Parathyroid adenoma (tissue), 2 donors: ENCODE measurements at regions not wholly inside any gene's neighbourhood (a gene's known extent, or its start where the extent isn't known, plus 50 kb on each side); places are given as distances from the start of the nearest gene placed in this dataset.

Source experiments
- H2AFZ ChIP-seq: fragments of 300-600 bp; sonication (generic); one replicate; pipeline ENCODE4 v1.7.0; 2017; ENCODE audit warnings: antibody characterized with exemption, mild to moderate bottlenecking
- H3K27ac ChIP-seq: fragments of 300-600 bp; sonication (generic); one replicate; pipeline ENCODE4 v1.7.0; 2017
- H3K27me3 ChIP-seq: fragments of 300-600 bp; sonication (generic); one replicate; pipeline ENCODE4 v1.7.0; 2017; ENCODE audit warnings: low read length; ENCODE audit not compliant: control insufficient read depth, insufficient read depth
- H3K36me3 ChIP-seq: fragments of 300-600 bp; sonication (generic); one replicate; pipeline ENCODE4 v1.7.0; 2017; ENCODE audit warnings: low read length; ENCODE audit not compliant: control insufficient read depth, insufficient read depth
- H3K4me1 ChIP-seq: fragments of 300-600 bp; sonication (generic); one replicate; pipeline ENCODE4 v1.7.0; 2017; ENCODE audit warnings: control low read depth
- H3K4me2 ChIP-seq: fragments of 300-600 bp; sonication (generic); one replicate; pipeline ENCODE4 v1.7.0; 2017; ENCODE audit warnings: low read length
- H3K4me3 ChIP-seq: fragments of 300-600 bp; sonication (generic); one replicate; pipeline ENCODE4 v1.7.0; 2017; ENCODE audit warnings: low read depth, low read length
- H3K79me2 ChIP-seq: fragments of 300-600 bp; sonication (generic); one replicate; pipeline ENCODE4 v1.7.0; 2017; ENCODE audit warnings: control low read depth
- H3K9ac ChIP-seq: fragments of 300-600 bp; sonication (generic); one replicate; pipeline ENCODE4 v1.7.0; 2017; ENCODE audit warnings: mild to moderate bottlenecking
- H3K9me3 ChIP-seq: fragments of 300-600 bp; sonication (generic); one replicate; pipeline ENCODE4 v1.7.0; 2017; ENCODE audit warnings: low read length; ENCODE audit not compliant: control insufficient read depth
- TF ChIP-seq, protein P1 (sequence below): fragments of 300-600 bp; sonication (generic); IDR thresholded peaks from one replicate; pipeline ENCODE4 v1.7.0; 2017; ENCODE audit warnings: antibody characterized with exemption, mild to moderate bottlenecking
- donor health status: primary hyperparathyroidism.

DNA sequence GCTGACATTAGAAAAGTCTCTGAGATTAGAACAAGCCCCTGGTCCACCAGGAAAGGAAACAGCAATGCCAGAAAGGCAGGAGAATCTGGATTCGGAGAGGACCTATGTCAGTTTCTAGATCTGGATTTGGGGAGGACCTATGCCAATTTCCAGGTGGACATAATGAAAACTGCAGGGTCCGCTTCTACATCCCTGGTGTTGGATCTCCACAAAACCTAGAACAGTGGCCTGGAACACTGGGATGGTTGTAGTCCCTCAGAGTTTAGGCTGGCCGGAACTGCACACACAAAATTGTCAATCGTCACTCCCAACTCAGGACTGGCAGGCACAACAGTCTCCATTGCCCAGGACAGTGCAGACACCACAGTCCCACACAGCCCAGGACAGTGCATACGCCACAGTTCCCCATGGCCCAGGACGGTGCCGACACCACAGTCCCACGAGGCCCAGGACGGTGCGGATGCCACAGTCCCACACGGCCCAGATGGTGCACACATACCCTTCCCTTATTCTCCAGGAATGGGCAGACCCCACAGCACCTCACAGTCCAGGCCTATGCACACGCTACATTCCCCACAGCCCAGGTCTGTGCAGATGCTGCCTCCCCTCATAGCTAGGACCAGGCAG is 341.7 kb downstream of the UQCRFS1 start:
- no peak overlapping the region for H2AFZ ChIP-seq
- H3K9ac ChIP-seq, result no peak overlapping the region
- no peaks in the 10 kb centered on the region for H3K27me3 ChIP-seq
- H3K36me3 ChIP-seq, result no peaks in the 10 kb centered on the region
- no peak overlapping the region for H3K4me3 ChIP-seq
- no peaks in the 10 kb centered on the region for H3K4me1 ChIP-seq
- H3K9me3 ChIP-seq, result no peaks in the 10 kb centered on the region
- TF ChIP-seq, protein P1, sequence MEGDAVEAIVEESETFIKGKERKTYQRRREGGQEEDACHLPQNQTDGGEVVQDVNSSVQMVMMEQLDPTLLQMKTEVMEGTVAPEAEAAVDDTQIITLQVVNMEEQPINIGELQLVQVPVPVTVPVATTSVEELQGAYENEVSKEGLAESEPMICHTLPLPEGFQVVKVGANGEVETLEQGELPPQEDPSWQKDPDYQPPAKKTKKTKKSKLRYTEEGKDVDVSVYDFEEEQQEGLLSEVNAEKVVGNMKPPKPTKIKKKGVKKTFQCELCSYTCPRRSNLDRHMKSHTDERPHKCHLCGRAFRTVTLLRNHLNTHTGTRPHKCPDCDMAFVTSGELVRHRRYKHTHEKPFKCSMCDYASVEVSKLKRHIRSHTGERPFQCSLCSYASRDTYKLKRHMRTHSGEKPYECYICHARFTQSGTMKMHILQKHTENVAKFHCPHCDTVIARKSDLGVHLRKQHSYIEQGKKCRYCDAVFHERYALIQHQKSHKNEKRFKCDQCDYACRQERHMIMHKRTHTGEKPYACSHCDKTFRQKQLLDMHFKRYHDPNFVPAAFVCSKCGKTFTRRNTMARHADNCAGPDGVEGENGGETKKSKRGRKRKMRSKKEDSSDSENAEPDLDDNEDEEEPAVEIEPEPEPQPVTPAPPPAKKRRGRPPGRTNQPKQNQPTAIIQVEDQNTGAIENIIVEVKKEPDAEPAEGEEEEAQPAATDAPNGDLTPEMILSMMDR, result no peak
- H3K4me2 ChIP-seq, result no peak overlapping the region
- no peak overlapping the region for H3K27ac ChIP-seq
- H3K79me2 ChIP-seq, result no peaks in the 10 kb centered on the region

DNA sequence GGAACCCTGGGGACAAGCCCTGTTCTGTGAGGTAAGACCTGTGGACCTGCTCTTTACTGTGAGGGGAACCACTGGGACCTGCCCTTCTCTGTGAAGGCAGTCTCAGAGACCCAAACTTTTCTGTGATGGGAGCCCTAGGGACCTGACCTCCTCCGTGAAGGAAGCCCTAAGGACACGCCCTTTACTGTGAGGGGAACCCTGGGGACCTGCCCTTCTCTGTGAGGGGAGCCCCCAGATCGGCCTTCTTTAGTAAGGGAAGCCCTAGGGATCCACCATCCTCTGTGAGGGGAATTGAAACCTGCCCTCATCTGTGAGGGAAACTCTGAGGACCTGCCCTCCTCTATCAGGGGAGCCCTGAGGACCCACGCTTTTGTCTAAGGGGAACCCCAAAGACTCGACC is 343.5 kb downstream of the UQCRFS1 start:
- no peaks in the 10 kb centered on the region for H3K36me3 ChIP-seq
- H3K9me3 ChIP-seq, result no peaks in the 10 kb centered on the region
- no peaks in the 10 kb centered on the region for H3K79me2 ChIP-seq
- no peaks in the 10 kb centered on the region for H3K27me3 ChIP-seq
- no peak overlapping the region for H3K4me3 ChIP-seq
- no peak overlapping the region for H3K27ac ChIP-seq
- no peaks in the 10 kb centered on the region for H3K4me1 ChIP-seq
- no peak overlapping the region for H2AFZ ChIP-seq
- H3K4me2 ChIP-seq, result no peak overlapping the region
- TF ChIP-seq, protein P1, result no peak
- no peak overlapping the region for H3K9ac ChIP-seq

DNA sequence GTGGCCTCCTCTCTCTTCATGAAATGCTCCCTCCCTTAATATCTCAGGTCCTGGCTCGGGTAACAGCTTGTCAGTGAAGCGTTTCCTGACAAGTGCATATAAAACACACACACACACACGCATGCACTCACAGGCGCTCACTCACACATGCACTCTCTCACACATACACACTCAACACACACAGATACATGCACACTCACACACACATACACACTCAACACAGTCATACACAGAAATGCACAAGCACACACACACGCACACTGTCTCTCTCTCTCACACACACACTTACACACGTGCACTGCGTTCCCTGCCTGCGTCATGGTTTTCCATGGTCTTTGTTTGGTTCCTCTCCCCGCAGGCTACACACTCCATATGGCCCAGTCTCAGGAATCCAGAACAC is 344.1 kb downstream of the UQCRFS1 start:
- Histone ChIP-seq H3K36me3 (no peaks in the 10 kb centered on the region), H2AFZ (no peak overlapping the region), H3K9me3 (no peaks in the 10 kb centered on the region), H3K79me2 (no peaks in the 10 kb centered on the region), H3K9ac (no peak overlapping the region), H3K4me1 (no peaks in the 10 kb centered on the region), H3K4me3 (no peak overlapping the region), H3K27me3 (no peaks in the 10 kb centered on the region), H3K4me2 (no peak overlapping the region), H3K27ac (no peak overlapping the region)
- TF ChIP-seq, protein P1, result no peak

DNA sequence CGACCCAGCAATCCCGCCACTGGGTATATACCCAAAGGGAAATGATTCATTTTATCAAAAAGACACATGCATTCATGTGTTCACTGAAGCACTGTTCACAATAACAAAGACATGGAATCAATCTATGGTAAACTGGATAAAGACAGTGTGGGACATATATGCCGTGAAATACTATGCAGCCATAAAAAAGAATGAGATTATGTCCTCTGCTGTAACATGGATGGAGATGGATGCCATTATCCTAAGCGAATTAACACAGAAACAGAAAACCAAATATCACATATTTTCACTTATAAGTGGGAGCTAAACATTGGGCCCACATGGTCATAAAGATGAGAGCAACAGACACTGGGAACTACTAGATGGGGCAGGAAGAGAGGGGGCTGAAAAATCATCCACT is 345.0 kb downstream of the UQCRFS1 start:
- H3K4me2 ChIP-seq, result no peak overlapping the region
- H3K27ac ChIP-seq, result no peak overlapping the region
- TF ChIP-seq, protein P1, result no peak
- no peaks in the 10 kb centered on the region for H3K4me1 ChIP-seq
- H3K36me3 ChIP-seq, result no peaks in the 10 kb centered on the region
- no peaks in the 10 kb centered on the region for H3K79me2 ChIP-seq
- H2AFZ ChIP-seq, result no peak overlapping the region
- H3K4me3 ChIP-seq, result no peak overlapping the region
- no peak overlapping the region for H3K9ac ChIP-seq
- no peaks in the 10 kb centered on the region for H3K27me3 ChIP-seq
- no peaks in the 10 kb centered on the region for H3K9me3 ChIP-seq

DNA sequence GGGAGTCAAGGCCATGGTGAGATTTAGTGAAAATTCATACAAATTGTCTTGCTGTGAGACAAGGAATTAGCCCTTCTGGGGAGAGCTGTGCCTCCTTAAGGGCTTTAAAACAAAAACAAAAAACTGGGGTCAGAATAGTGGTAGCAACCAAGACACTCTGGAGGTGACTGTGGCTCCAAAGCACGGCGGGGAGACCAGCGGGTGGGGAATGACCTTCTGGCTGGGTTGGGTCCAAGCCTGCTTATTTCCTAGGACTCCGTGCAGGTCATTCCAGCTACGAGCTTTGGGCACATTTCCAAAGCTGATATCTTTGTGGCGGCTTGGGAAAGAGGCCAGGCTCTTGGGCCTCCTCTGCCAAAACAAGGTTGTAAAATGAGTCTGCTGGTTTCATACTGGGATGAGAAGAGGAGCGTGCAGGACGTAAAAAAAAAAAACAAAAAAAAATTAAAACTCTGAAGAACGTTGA is 348.3 kb downstream of the UQCRFS1 start:
- Histone ChIP-seq H2AFZ (no peak overlapping the region), H3K36me3 (no peaks in the 10 kb centered on the region), H3K9me3 (no peaks in the 10 kb centered on the region), H3K79me2 (no peaks in the 10 kb centered on the region), H3K4me2 (no peak overlapping the region), H3K9ac (no peak overlapping the region), H3K4me3 (no peak overlapping the region), H3K4me1 (no peaks in the 10 kb centered on the region), H3K27me3 (no peaks in the 10 kb centered on the region), H3K27ac (no peak overlapping the region)
- TF ChIP-seq, protein P1, result no peak
